Aorta (tissue), 5 donors: ENCODE measurements at regions not wholly inside any gene's neighbourhood (a gene's known extent, or its start where the extent isn't known, plus 50 kb on each side); places are given as distances from the start of the nearest gene placed in this dataset.

Experiments
- ATAC-seq: fragments of 200-7000 bp; cut with Tn5 transposase; one replicate; pipeline ENCODE4 v1.9.1; 2022; ENCODE audit warnings: moderate library complexity; ENCODE audit not compliant: low FRiP score
- DNase-seq, 2 donors: peaks; one replicate each; pipeline ENCODE4 v3.0.0-alpha.2; 2020
- H3K27ac ChIP-seq, 2 donors: one replicate each; pipeline ENCODE4 v1.5.1; 2013; ENCODE audit warnings: low read length in 2 of 2, mild to moderate bottlenecking in 2 of 2, moderate library complexity in 2 of 2, control low read depth in 1 of 2, inconsistent platforms in 1 of 2, low read depth in 1 of 2
- H3K27me3 ChIP-seq, 2 donors: one replicate each; pipeline ENCODE4 v1.6.1; 2013; ENCODE audit warnings: control low read depth in 1 of 2, low read length in 1 of 2, mild to moderate bottlenecking in 1 of 2, moderate library complexity in 1 of 2; ENCODE audit not compliant: insufficient read depth in 2 of 2, control insufficient read depth in 1 of 2
- H3K36me3 ChIP-seq, 2 donors: one replicate each; pipeline ENCODE4 v1.6.1; 2013; ENCODE audit warnings: control low read depth in 1 of 2, low read length in 1 of 2, mild to moderate bottlenecking in 1 of 2; ENCODE audit not compliant: insufficient read depth in 2 of 2, control insufficient read depth in 1 of 2
- H3K4me1 ChIP-seq, 2 donors: one replicate each; pipeline ENCODE4 v1.6.1; 2013; ENCODE audit warnings: low read length in 2 of 2, control low read depth in 1 of 2, mild to moderate bottlenecking in 1 of 2, moderate library complexity in 1 of 2; ENCODE audit not compliant: insufficient read depth in 2 of 2, control insufficient read depth in 1 of 2
- H3K4me3 ChIP-seq, 2 donors: one replicate each; pipeline ENCODE4 v1.5.1; 2013; ENCODE audit warnings: low read length in 2 of 2, control low read depth in 1 of 2, mild to moderate bottlenecking in 1 of 2
- H3K9me3 ChIP-seq: one replicate; pipeline ENCODE4 v1.6.1; 2013; ENCODE audit warnings: mild to moderate bottlenecking, low read length; ENCODE audit not compliant: control insufficient read depth
- WGBS, 2 donors: extraction: QIAGEN DNeasy Blood & Tissue Kit; methylation state at CpG; one replicate each; pipeline ENCODE4 v1.1.7; 2013; 5-methylcytosine and 5-hydroxymethylcytosine counted together
- intact Hi-C, 2 donors: fragments of 100-400 bp; cut with DNase I; formaldehyde crosslinking; loops; one replicate each; pipeline versions ENCODE4 v1.14.2 to v1.15.0; 2022
- donor health status: healthy with polysubstance abuse.
- donor health status: Bipolar disorder and iron deficiency.
- donor health status: DM: no; HTN: no; CAD: no.
- donor health status: DM: no; HTN: no; CAD: no.
- donor health status: DM: yes; HTN: yes; CAD: no.

- no peaks in the 10 kb centered on the region for H3K4me1 ChIP-seq
- no peaks in the 10 kb centered on the region for H3K27me3 ChIP-seq
- ATAC-seq (no peak), DNase-seq (no peak)
- no peak overlapping the region for H3K4me3 ChIP-seq
- H3K9me3 ChIP-seq = no peaks in the 10 kb centered on the region
- H3K27ac ChIP-seq = no peak overlapping the region
- H3K36me3 ChIP-seq = no peaks in the 10 kb centered on the region
- intact Hi-C loops = no loop called here
Measured at GRCh38 chr11:27237643-27238042, 125.4 kb downstream of the CCDC34 start.

- H3K27ac ChIP-seq = no peak overlapping the region
- intact Hi-C loops = no loop called here
Measured at GRCh38 chr11:27234961-27235360, 128.1 kb downstream of the CCDC34 start.

GRCh38 chr11:27234043-27234668 is 128.9 kb downstream of the CCDC34 start:
- WGBS, 2 donors = 72 to 75% methylated on average over 10 of the region's 10 CpGs
- ATAC-seq (peak; percentile 38), DNase-seq (peak; percentile 56 to 76)
- Histone ChIP-seq H3K27me3 (no peaks in the 10 kb centered on the region), H3K9me3 (no peaks in the 10 kb centered on the region), H3K4me1 (no peaks in the 10 kb centered on the region), H3K27ac (no peak overlapping the region), H3K36me3 (no peaks in the 10 kb centered on the region), H3K4me3 (no peak overlapping the region)
- intact Hi-C loops = no loop called here

More at GRCh38 chr11:27234961-27235360, 128.1 kb downstream of the CCDC34 start:
- Histone ChIP-seq H3K27me3 (no peaks in the 10 kb centered on the region), H3K9me3 (no peaks in the 10 kb centered on the region), H3K4me3 (no peak overlapping the region), H3K36me3 (no peaks in the 10 kb centered on the region), H3K4me1 (no peaks in the 10 kb centered on the region)
- no peak for ATAC-seq
- WGBS, 2 donors = 54 to 65% methylated on average over 2 of the region's 2 CpGs
- DNase-seq = no peak

GRCh38 chr11:27233654-27234042 is 129.4 kb downstream of the CCDC34 start:
- 86 to 95% methylated on average over 3 of the region's 3 CpGs for WGBS, 2 donors
- Histone ChIP-seq H3K27me3 (no peaks in the 10 kb centered on the region), H3K9me3 (no peaks in the 10 kb centered on the region), H3K36me3 (no peaks in the 10 kb centered on the region), H3K27ac (no peak overlapping the region), H3K4me1 (peaks cover 0 to 1% of the 10 kb centered on the region in 2 donors), H3K4me3 (no peak overlapping the region)
- intact Hi-C loops = no loop called here
- ATAC-seq (peak; percentile 8), DNase-seq (no peak)

GRCh38 chr11:27231530-27231929 is 131.5 kb downstream of the CCDC34 start:
- intact Hi-C loops = no loop called here
- Histone ChIP-seq H3K36me3 (no peaks in the 10 kb centered on the region), H3K27me3 (no peaks in the 10 kb centered on the region), H3K9me3 (no peaks in the 10 kb centered on the region), H3K4me1 (peaks cover 0 to 1% of the 10 kb centered on the region in 2 donors), H3K27ac (no peak overlapping the region), H3K4me3 (no peak overlapping the region)
- 64 to 65% methylated on average over 6 of the region's 6 CpGs for WGBS, 2 donors
- DNase-seq (no peak), ATAC-seq (no peak)

GRCh38 chr11:27230192-27230572 is 132.8 kb downstream of the CCDC34 start:
- no peak for DNase-seq
- Histone ChIP-seq H3K4me3 (no peak overlapping the region), H3K36me3 (no peaks in the 10 kb centered on the region), H3K27me3 (no peaks in the 10 kb centered on the region), H3K27ac (no peak overlapping the region), H3K4me1 (peaks cover 0 to 1% of the 10 kb centered on the region in 2 donors), H3K9me3 (no peaks in the 10 kb centered on the region)
- WGBS, 2 donors = 81 to 83% methylated on average over 1 of the region's 1 CpG
- intact Hi-C loops = no loop called here
- ATAC-seq = no peak

GRCh38 chr11:27229511-27230191 is 133.4 kb downstream of the CCDC34 start:
- WGBS, 2 donors = 16 to 23% methylated on average over 2 of the region's 2 CpGs
- DNase-seq (no peak), ATAC-seq (no peak)
- H3K27me3 ChIP-seq = no peaks in the 10 kb centered on the region
- H3K27ac ChIP-seq = no peak overlapping the region
- H3K4me1 ChIP-seq = peaks cover 0 to 1% of the 10 kb centered on the region in 2 donors
- intact Hi-C loops = no loop called here
- no peaks in the 10 kb centered on the region for H3K36me3 ChIP-seq
- H3K4me3 ChIP-seq = no peak overlapping the region
- no peaks in the 10 kb centered on the region for H3K9me3 ChIP-seq

- ATAC-seq (no peak), DNase-seq (no peak)
- intact Hi-C loops = no loop called here
- Histone ChIP-seq H3K4me3 (no peak overlapping the region), H3K27me3 (no peaks in the 10 kb centered on the region), H3K4me1 (peaks cover 0 to 1% of the 10 kb centered on the region in 2 donors), H3K27ac (no peak overlapping the region), H3K36me3 (no peaks in the 10 kb centered on the region), H3K9me3 (no peaks in the 10 kb centered on the region)
- 75 to 81% methylated on average over 2 of the region's 2 CpGs for WGBS, 2 donors
Measured at GRCh38 chr11:27228906-27229290, 134.1 kb downstream of the CCDC34 start.

GRCh38 chr11:27228232-27228905 is 134.6 kb downstream of the CCDC34 start:
- Histone ChIP-seq H3K36me3 (no peaks in the 10 kb centered on the region), H3K4me3 (no peak overlapping the region), H3K27ac (no peak overlapping the region), H3K4me1 (peaks cover 0 to 1% of the 10 kb centered on the region in 2 donors), H3K9me3 (no peaks in the 10 kb centered on the region), H3K27me3 (no peaks in the 10 kb centered on the region)
- 47 to 52% methylated on average over 7 of the region's 7 CpGs for WGBS, 2 donors
- intact Hi-C loops = no loop called here
- DNase-seq (no peak), ATAC-seq (no peak)
